ENCODE measurements at regions not wholly inside any gene's neighbourhood (a gene's known extent, or its start where the extent isn't known, plus 50 kb on each side); places are given as distances from the start of the nearest gene placed in this dataset.

DNA sequence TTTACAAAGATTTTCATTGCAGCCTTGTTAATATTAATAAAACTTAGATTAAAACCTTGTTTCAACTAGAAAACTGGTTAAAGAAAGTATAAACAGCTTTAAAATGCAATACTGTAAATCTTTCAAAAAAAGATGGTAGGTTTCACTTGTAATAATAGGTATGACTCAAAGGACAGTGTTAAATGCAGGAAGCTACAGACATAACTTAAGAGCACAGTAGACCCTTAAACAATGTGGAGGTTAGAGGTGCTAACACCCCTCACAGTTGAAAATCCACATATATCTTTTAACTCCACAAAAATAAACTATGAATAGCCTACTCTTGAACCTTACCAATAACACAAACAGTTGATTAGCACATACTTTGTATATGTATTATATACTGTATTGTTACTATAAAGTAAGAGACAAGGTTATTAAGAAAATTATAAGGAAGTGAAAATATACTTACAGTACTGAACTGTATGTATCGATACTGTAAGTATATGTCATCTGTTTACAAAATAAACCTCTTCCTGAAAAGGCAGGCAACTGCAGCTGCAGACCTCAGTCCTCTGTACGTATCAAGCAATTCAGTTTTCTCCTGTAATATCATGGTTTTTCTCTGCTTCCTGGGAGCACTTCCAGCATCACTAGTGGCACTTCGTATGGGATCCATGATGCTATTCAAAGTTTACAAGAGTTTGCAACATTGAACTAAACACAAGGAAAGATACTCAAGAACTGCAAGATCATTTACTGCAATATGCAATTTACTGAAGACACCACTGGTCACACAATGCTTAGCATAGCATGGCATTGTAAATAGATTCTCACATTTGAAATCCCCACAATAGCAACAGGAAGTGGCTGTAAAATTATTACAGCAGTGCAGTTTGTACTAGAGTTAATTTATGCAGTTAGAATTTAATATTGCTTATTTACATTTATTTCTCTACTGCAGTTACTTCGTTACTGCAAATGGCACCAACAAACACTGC, 610.5 kb upstream of the LRRTM4 start:
- Histone ChIP-seq H3K4me1 (no peaks in the 10 kb centered on the region), H3K9me3 (no peaks in the 10 kb centered on the region), H3K27ac (no peak overlapping the region), H3K4me3 (no peak overlapping the region), H3K27me3 (no peaks in the 10 kb centered on the region), H3K36me3 (no peaks in the 10 kb centered on the region)
- intact Hi-C loops (cut with DNase I; ENCODE audit: low total_unique reads) (no loop called here), in situ Hi-C loops (cut with MboI; ENCODE audit: low pct_ligation_motif_present in 1 of 4, low pct_unique_long_range_greater_than_20kb in 1 of 4, low sequenced_read_pairs in 3 of 4) (no loop called here)
- 57 to 61% methylated on average over 4 of the region's 4 CpGs for WGBS, 2 donors (ENCODE audit: low coverage in 1 of 2)
- TF ChIP-seq EP300 (IDR thresholded peaks at IDR 0.05; ENCODE audit: low read depth) = no peak
- DNase-seq = no peak

DNA sequence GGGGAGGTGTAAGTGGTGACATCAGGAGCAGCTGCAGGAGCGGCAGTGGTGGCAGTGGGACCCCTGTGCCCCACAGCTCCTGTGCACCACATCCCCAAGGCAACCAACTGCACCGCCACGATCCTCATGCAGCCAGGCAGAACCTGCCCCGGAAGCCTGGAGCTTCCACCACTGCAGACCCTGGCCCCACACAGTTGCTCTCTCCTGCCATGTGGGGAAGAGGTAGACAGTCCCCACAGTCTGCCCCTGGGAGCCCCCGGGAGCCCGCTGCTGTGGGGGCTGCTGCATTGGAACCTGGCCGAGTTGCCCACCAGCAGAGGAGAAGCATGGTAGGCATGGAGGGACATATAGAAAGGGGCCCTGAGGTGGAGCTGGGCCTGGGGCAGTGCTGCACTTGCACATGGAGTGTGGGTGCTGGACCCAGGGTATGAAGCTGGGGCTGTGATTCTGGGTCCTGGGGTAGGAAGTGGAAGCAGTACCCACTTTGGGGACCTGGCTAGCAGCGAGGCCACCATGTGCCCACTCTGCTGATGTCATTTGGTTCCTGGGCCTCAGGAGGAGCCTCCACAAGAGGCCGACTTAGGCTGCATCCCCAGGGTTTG, 623.3 kb upstream of the LRRTM4 start:
- TF ChIP-seq EP300 (IDR thresholded peaks at IDR 0.05; ENCODE audit: low read depth) = no peak
- TF ChIP-seq POLR2A (IDR thresholded peaks at IDR 0.05) = no peak
- TF ChIP-seq POLR2AphosphoS5 (IDR thresholded peaks at IDR 0.05) = no peak
- TF ChIP-seq, protein P1, sequence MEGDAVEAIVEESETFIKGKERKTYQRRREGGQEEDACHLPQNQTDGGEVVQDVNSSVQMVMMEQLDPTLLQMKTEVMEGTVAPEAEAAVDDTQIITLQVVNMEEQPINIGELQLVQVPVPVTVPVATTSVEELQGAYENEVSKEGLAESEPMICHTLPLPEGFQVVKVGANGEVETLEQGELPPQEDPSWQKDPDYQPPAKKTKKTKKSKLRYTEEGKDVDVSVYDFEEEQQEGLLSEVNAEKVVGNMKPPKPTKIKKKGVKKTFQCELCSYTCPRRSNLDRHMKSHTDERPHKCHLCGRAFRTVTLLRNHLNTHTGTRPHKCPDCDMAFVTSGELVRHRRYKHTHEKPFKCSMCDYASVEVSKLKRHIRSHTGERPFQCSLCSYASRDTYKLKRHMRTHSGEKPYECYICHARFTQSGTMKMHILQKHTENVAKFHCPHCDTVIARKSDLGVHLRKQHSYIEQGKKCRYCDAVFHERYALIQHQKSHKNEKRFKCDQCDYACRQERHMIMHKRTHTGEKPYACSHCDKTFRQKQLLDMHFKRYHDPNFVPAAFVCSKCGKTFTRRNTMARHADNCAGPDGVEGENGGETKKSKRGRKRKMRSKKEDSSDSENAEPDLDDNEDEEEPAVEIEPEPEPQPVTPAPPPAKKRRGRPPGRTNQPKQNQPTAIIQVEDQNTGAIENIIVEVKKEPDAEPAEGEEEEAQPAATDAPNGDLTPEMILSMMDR (IDR thresholded peaks at IDR 0.05) = no peak
- intact Hi-C loops (cut with DNase I; ENCODE audit: low total_unique reads) = no loop called here
- H3K27ac ChIP-seq = no peak overlapping the region

DNA sequence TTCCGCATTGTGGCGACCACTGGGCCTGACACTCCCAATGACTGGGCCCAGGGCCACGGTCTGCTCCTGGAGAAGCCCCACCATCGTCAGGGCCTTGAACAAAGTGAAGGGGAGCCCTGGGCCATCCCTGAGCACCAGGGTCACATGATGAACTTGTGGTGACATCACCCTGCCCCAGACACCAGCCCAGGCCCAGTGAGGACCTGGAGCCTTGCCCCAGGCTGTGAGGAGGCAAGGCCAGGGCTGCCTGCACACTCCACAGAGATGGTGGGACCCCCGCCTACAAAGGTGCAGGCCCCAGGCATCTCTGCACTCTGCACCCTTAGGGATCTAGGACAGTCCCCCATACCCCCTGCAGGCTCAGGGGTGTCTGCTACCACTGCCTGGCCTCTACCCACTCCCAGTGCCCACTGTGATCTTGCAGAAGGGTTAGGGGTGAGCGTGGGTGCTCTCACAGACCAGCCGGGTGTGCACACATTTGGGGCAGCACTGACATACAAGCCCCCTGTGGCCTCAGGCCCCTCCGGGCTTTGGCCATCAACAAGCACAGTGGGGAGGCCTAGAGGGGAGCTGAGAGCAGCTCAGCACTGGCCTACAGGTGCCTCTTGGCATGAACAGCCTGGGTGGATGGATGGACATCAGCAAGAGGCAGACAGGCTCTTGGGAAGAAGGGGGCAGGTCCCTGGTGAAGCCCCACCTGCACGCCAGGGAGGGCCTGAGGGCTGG, 624.0 kb upstream of the LRRTM4 start:
- WGBS, 2 donors (ENCODE audit: low coverage in 1 of 2) = 92% methylated on average over 9 of the region's 9 CpGs; no CpG with 5 or more reads in 1 of the 2 donors
- intact Hi-C loops (cut with DNase I; ENCODE audit: low total_unique reads) (no loop called here), in situ Hi-C loops (cut with MboI; ENCODE audit: low pct_ligation_motif_present in 1 of 4, low pct_unique_long_range_greater_than_20kb in 1 of 4, low sequenced_read_pairs in 3 of 4) (no loop called here)
- Histone ChIP-seq H3K36me3 (no peaks in the 10 kb centered on the region), H3K27me3 (no peaks in the 10 kb centered on the region), H3K4me1 (no peaks in the 10 kb centered on the region), H3K27ac (no peak overlapping the region), H3K4me3 (no peak overlapping the region), H3K9me3 (no peaks in the 10 kb centered on the region)
- DNase-seq = no peak
- TF ChIP-seq, protein P1 (IDR thresholded peaks at IDR 0.05) = no peak
- no peak for TF ChIP-seq POLR2A (IDR thresholded peaks at IDR 0.05)

More for the DNA sequence above, 623.3 kb upstream of the LRRTM4 start:
- no peak for DNase-seq
- no peaks in the 10 kb centered on the region for H3K4me1 ChIP-seq
- in situ Hi-C loops (cut with MboI; ENCODE audit: low pct_ligation_motif_present in 1 of 4, low pct_unique_long_range_greater_than_20kb in 1 of 4, low sequenced_read_pairs in 3 of 4) = no loop called here
- no peaks in the 10 kb centered on the region for H3K36me3 ChIP-seq
- H3K9me3 ChIP-seq = no peaks in the 10 kb centered on the region
- H3K27me3 ChIP-seq = no peaks in the 10 kb centered on the region
- no peak overlapping the region for H3K4me3 ChIP-seq
- WGBS, 2 donors (ENCODE audit: low coverage in 1 of 2) = 88% methylated on average over 9 of the region's 9 CpGs; no CpG with 5 or more reads in 1 of the 2 donors

DNA sequence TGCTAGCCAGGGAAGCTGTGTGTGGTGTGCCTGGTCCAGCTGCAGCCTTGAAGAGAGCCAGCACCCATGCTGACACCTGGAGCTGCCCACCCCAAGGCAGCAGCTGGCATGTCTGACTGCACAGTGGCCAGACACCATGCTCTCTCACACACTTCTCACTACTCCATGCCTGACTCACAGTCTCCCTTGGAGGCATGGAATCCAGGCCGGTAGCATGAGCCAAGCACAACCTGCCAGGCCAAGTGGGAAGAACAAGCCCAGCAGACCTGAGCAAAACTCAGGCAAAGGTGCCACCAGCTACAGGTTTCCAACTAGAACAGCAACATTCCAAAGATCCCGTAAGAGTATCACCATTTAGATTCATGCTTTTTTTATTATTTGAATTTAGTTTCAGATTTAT, 625.3 kb upstream of the LRRTM4 start:
- Histone ChIP-seq H3K4me1 (no peaks in the 10 kb centered on the region), H3K36me3 (no peaks in the 10 kb centered on the region), H3K27ac (no peak overlapping the region), H3K4me3 (no peak overlapping the region), H3K27me3 (no peaks in the 10 kb centered on the region), H3K9me3 (no peaks in the 10 kb centered on the region)
- intact Hi-C loops (cut with DNase I; ENCODE audit: low total_unique reads) = no loop called here
- in situ Hi-C loops (cut with MboI; ENCODE audit: low pct_ligation_motif_present in 1 of 4, low pct_unique_long_range_greater_than_20kb in 1 of 4, low sequenced_read_pairs in 3 of 4) = no loop called here
- WGBS, 2 donors (ENCODE audit: low coverage in 1 of 2) = 73 to 90% methylated on average over 2 of the region's 2 CpGs
- no peak for TF ChIP-seq EP300 (IDR thresholded peaks at IDR 0.05; ENCODE audit: low read depth)
- no peak for TF ChIP-seq POLR2A (IDR thresholded peaks at IDR 0.05)
- TF ChIP-seq POLR2AphosphoS5 (IDR thresholded peaks at IDR 0.05) = no peak
- TF ChIP-seq, protein P1 (IDR thresholded peaks at IDR 0.05) = no peak
- DNase-seq = no peak

All from transverse colon (tissue), 4 donors.